NCI-H345 (cell line): ENCODE measurements at regions not wholly inside any gene's neighbourhood (a gene's known extent, or its start where the extent isn't known, plus 50 kb on each side); places are given as distances from the start of the nearest gene placed in this dataset.

ENCODE experiments used
- DNase-seq: peaks from one replicate; lab custom pipeline; 2025; lab: John Stamatoyannopoulos, UW

DNA sequence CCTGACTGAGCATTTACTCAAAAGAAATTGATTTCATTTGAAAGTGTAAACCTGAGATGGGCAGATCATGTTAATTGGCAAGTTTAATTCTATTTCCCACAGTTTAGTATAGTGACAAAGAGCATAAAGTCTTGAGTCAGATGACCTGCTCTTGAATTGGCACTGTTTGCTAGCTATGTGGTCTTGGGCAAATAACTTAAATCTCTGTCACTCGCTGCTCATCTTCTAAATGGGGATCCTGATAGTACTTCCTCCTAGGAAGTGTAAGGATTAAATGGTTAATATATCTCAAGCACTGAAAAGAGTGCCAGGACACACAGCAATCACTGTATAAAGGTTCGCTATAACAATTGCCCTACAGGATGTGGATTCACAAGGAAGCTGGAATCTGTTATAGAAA, 242.8 kb upstream of the JADE1 start:
- DNase-seq = no peak

DNA sequence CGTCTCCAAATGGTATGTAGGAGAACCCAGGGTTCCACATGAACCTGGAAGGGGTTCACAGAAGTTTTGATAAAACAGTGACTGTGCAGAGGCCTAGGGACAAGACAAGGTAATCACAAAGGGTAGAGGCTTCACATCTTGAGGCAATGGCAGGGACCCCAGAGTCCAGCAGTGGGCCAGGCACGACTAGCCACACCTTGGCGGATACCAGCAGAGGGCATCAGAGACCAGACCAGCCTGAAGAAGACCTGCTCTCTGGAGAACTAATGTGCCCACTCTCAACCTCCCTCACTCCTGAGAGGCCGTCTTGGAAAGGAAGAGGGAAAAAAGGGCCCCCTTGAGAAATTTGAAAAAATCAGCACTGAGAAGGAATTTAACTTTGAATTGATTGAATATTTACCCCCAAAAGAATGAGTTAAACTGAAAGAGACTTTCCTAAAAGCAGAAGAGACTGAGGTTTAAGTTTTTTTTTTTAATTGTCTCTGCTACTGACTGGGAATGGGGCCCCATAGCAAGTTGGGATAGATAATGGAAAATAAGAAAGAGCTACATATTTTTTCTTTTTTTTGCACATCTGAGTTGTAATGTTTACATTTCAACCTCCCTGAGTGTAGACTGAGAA, 243.8 kb upstream of the JADE1 start:
- DNase-seq = peak; percentile 48

DNA sequence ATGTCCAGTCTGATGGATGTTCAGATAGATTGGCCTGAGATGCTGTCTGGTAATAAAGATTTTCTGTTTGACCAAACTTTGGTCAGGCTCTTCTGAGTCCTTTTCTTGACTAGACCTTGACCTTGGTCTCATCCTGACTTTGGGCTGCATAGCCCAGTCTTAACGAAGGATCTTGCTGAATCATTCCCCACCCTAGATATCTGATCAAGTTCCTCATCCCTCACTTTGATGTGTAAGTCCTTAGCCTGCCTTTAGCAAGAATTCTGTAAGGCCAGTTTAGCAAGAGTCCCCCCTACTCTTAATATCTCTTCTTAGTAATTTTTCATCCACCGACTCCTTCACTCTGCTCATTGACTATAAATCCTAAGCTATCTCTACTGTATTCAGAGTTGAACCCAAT, 244.4 kb upstream of the JADE1 start:
- DNase-seq = no peak

DNA sequence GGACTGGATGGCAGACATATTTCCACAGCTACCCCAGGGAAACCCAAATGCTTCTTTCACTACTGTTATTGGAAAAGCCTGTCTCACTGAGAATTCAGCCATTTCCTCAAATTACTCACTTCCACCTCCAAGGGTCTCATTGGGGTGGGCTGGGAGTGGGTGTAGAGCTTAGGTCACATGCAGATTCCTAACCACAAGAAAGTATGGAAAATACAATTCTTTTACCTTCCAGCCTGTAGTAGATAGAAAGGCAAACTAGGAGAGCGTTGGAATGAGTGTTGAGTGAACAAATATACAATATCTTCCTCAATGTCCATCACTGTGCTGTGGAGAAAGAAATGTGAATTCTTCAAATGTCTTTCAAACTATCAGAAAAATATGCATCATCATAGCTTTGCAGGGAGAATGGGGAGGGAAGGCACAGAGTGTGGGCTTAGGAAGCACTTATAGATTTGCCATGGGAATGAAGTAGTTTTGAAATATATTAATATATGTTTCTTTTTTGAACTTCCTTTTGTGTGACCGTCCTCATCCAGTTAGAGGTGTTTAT, 245.3 kb upstream of the JADE1 start:
- DNase-seq = no peak

DNA sequence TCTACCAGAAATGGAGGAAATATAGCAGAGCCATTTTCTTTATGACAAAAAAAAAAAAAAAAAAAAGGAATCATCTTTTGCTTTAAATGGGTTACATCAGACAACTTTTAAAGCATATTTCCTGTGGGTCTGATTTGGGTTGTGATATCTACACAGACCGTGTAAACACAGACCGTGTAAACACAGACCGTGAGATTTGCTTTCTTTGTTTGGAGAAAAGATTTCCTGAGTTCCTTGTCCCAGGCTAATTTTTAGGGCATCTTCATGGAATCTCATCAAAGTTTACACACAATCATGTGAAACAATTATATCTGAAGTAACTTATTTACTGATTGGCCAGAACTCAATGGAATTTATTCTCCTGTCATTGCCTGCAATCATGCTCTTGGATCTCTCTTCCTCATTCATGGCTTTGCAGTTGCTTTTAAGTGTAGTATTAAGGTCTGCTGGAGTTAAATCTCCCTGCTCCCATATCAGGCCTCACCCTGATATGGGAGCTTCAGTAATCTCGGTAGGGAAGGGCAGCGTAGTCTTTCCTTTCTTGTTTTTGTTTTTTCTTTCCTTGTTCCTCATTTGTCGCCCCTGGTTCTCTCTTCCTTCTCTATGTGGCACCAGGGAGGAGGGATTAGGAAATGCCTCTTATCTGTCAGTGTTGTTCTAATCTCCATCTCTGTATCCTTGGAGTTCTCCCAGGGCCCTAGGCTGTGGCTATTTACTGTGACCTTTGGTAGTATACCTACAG, 248.6 kb upstream of the JADE1 start:
- no peak for DNase-seq

- DNase-seq = no peak
Measured at GRCh38 chr4:128558896-128559679, 250.4 kb upstream of the JADE1 start.

GRCh38 chr4:128556756-128557155, 252.7 kb upstream of the JADE1 start:
- DNase-seq = no peak

- peak; percentile 4 for DNase-seq
Measured at GRCh38 chr4:128553686-128554515, 255.6 kb upstream of the JADE1 start.

DNA sequence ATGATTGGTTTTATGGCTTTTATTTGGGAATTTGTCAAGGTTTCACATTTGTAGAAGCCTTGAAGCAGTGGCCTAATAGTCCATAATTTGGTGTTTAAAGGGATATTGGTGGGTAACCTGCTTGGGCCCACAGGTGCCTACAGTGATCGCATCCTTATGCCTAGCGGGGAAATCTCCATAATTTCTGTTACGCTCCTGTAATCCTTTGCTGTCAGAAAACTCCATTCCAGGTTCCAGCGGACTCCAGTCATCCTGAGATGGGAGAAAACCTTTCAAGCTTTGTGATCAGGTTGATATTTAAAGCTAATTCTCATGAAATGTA, 257.0 kb upstream of the JADE1 start:
- no peak for DNase-seq

DNA sequence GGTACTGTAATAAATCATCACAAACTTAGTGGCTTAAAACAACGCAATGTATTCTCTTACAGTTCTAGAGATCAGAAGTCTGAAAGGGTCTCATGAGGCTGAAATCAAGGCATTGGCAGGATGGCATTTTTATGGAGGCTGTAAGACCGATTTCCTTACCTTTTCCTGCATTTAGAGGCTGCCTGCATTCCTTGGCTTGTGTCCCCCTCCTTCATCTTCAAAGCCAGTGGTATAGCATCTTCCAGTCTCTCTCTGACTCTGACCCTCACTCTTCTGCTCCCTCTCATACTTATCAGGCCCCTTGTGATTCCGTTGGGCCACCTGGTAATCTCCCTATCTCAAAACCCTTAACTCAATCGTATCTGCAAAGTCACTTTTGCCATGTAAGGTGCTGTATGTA, 258.2 kb upstream of the JADE1 start:
- no peak for DNase-seq

DNA sequence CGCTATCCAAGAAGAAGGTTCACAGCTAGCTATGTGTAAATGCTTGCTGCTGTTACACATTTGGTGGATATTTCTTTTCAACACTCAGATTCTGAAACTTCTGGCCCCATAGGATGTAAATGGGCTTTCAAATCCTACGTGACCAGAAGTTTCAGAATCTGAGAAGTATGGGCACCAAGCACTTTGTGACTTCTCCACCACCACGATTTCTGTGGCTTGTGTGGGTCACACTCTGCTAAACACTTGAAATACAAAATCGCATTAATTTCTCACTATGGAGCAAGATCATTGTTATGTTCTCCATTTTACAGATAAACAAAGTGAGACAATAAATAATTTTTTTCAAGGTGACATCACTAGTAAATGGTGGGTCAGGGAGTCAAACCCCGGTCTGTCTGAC, 259.4 kb upstream of the JADE1 start:
- no peak for DNase-seq

- DNase-seq = no peak
Measured at GRCh38 chr4:128549636-128550035, 259.9 kb upstream of the JADE1 start.

- DNase-seq = no peak
Measured at GRCh38 chr4:128548381-128548780, 260.8 kb upstream of the PGRMC2 start.

GRCh38 chr4:128544272-128544671, 256.7 kb upstream of the PGRMC2 start:
- no peak for DNase-seq

DNA sequence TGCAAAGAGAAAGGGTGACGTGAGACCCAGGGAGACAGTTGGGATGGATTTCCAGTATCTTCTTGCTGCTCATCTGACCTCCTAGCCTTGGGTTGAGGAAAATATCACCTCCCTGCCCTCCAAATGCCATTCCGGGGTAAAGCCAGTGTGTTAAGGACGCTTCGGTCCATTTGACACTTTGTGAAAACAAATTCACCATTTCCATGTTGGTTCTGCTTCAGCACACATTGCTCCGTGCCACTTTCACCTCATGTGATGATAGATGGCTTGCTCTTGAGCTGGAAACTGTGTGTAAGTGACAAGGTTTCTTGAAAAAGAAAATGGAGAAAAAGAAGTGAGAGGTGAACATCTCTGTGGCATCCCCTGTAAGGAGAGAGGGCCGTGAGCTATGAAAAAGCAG, 256.1 kb upstream of the PGRMC2 start:
- DNase-seq = no peak

DNA sequence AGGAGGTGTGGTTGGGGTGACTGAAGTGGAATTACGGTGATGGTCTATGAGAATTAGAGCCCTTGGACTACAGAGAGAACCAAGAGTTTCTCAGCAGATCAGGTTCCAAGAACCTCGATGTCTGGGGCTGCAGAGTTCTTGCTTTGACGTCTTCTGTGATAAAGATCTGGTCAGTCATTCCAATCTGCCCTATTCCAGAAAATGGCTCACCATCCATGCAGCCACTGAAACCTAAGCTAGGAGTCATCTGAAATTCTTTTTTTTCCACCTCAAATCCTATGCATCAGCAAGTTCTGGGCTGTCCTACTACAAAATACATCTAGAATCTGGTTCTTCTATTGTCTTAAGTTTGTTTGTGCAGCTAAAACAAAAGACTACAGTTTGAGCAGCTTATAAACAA, 254.4 kb upstream of the PGRMC2 start:
- no peak for DNase-seq

DNA sequence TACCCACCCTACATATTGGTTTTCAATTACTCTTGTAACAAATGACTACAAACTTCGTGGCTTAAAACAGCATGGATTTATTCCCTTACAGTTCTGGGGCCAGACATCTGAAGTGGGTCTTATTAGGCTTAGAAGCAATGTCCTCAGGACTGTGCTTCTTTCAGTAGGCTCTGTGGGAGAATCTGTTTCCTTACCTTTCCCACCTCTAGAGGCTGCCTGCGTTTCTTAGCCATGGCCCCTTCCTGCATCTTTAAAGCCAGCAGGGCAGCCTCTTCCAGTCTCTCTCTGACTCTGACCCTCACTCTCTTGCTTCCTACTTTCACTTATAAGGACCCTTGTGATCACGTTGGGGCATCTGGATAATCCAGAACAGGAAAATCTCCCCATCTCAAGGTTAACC, 252.5 kb upstream of the PGRMC2 start:
- no peak for DNase-seq

DNA sequence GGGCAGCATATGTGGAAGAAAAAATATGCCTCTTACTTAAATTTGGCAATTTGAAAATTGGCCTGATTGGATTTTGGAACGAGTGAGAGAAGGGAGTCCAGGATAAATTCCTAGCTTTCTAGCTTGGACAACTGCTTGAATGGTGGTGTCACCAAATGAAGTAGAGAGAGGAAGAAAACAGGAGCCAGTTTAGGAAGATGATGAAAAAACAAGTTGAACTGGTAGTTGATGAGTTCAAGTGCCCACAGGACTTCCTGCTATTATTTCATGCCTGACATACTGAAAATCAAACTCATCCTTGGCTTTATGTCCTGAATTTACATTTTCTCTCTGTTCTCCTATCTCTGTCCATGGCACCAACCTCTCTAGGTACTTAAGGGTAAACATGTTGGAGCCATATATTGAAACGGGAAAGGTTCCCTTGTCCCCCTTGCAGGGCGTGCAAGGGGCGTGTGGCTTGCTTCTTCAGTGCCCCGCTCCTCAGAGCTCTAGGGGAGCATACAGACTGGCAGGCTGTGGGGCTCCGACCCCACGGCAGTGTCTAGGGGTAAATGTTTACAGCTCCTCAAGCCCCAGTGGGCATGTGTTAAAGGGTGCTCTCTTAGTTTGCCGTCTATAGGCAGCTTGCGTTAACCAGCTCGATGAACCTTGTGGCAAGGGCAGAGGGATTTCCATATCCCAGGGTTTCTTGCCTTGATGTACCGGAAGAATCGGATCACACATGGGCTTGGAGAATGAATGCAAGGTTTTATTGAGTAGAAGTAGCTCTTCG, 250.7 kb upstream of the PGRMC2 start:
- DNase-seq = no peak

DNA sequence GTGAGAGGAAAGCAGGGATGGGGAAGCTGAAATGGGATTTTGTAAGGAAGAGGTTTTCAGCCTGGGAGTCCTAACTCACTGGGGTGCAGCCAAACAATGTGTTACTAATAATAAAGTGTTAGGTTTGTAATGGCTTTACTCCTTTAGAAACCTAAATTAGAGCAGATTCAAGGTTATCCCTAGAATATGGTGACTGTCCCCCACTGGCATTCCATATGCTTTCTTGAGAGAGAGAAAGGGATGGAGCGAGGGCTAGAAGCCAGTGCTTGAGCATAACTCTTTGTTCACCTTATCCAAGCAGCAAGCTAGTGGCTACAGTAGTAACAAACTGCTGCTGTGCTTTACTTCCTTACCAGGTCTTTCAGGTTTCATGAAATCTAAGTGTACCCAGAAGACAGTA, 249.1 kb upstream of the PGRMC2 start:
- DNase-seq = no peak

DNA sequence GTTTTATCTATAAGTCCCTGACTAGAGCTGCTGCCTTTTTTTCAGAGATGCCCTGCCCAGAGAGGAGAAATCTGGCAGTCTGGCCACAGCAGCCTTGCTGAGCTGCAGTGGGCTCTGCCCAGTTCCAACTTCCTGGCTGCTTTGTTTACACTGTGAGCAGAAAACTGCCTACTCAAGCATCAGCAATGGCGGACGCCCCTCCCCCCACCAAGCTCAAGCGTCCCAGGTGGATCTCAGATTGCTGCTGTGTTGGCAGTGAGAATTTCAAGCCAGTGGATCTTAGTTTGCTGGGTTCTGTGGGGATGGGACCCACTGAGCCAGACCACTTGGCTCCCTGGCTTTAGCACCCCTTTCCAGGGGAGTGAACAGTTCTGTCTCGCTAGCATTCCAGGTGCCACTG, 247.9 kb upstream of the PGRMC2 start:
- peak; percentile 16 for DNase-seq

GRCh38 chr4:128528793-128529553, 241.4 kb upstream of the PGRMC2 start:
- DNase-seq = no peak
